ENCODE measurements at regions not wholly inside any gene's neighbourhood (a gene's known extent, or its start where the extent isn't known, plus 50 kb on each side); places are given as distances from the start of the nearest gene placed in this dataset.
"Not testable (repeated sequence)": the region's sequence is repeated elsewhere in the genome, so short reads cannot be mapped to it uniquely, and the experiment has no call there.

GRCh38 chr4:181890911-181891310 lies 352.3 kb upstream of the TENM3 start:
- FAIRE-seq (no peak), DNase-seq (ENCODE audit: insufficient read length) (no peak)
- TF ChIP-seq POLR2AphosphoS5 (IDR thresholded peaks at IDR 0.05; ENCODE audit: low read depth, low read length) (no peak), POLR2A (IDR thresholded peaks at IDR 0.05; ENCODE audit: low read depth, low read length) (no peak), TAF1 (IDR thresholded peaks at IDR 0.05; ENCODE audit: borderline replicate concordance, low read depth, low read length) (no peak)

DNA sequence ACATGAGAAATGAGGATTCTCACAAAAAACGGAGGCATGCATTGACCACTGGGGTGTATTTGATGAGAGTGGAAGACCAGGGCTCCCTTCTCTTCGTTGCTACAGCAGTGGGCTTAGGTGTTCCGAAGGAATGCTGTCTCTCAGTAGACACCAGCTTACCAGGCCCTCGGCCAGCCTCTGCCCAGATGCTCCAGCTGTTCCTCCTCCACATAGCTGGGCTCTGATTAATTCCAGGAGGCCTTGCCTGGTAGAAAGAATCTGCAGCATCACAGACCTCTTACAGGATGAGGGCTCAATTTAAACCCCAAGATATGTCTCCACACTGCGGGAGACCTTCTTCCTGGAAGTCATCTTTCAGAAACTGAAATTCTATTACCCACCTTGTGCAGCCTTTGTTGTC lies 346.6 kb upstream of the TENM3 start:
- FAIRE-seq (no peak), DNase-seq (ENCODE audit: insufficient read length) (no peak)
- TF ChIP-seq POLR2AphosphoS5 (IDR thresholded peaks at IDR 0.05; ENCODE audit: low read depth, low read length) (no peak), TAF1 (IDR thresholded peaks at IDR 0.05; ENCODE audit: borderline replicate concordance, low read depth, low read length) (no peak), POLR2A (IDR thresholded peaks at IDR 0.05; ENCODE audit: low read depth, low read length) (no peak)

DNA sequence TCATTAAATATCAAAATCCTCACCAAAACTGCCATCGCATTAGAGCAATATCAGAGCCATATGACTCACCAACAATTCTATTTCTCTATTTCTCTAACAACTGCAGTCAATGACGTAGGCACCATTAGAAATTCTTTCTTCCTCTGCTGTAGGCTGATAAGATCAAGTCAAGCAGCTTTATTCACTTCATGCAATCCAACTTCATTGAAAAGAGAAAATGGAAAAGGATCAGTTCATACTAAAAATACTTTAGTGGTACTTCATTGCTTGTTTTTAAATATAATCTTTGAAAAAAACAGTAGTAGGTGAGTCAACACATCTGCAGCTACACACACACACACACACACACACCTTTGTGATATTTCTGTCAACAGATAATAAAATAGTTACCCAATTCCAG lies 345.3 kb upstream of the TENM3 start:
- DNase-seq (ENCODE audit: insufficient read length): no peak
- TF ChIP-seq TAF1 (IDR thresholded peaks at IDR 0.05; ENCODE audit: borderline replicate concordance, low read depth, low read length) (no peak), POLR2A (IDR thresholded peaks at IDR 0.05; ENCODE audit: low read depth, low read length) (no peak), POLR2AphosphoS5 (IDR thresholded peaks at IDR 0.05; ENCODE audit: low read depth, low read length) (no peak)
- no peak for FAIRE-seq

DNA sequence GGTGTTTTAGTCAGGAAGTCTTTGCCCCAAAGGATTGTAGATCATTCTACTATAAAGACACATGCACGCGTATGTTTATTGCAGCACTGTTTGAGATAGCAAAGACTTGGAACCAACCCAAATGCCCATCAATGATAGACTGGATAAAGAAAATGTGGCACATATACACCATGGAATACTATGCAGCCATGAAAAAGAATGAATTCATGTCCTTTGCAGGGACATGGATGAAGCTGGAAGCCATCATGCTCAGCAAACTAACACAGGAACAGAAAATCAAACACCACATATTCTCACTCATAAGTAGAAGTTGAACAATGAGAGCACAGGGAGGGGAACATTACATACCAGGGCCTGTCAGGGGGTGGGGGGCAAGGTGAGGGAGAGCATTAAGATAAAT lies 340.8 kb upstream of the TENM3 start:
- not testable (repeated sequence) for DNase-seq (ENCODE audit: insufficient read length); FAIRE-seq

DNA sequence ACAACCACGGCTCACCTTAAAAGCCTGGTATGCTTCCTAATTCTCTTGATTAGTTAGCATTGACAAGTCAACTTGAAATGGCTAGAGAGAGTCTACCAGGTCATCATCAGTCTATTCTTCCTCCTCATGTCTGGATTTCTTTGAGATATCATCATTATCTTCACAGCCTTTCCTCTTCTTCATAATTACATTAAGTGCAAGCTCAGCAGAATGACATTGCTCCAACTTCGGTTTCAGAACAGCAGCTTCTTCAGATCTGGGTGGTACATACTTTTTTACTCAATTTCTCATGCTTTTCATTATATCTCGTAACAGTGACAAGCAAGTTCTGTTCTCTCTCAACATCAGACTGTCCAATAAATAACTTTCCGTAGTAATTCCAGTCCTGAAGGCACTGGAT lies 337.5 kb upstream of the TENM3 start:
- no peak for DNase-seq (ENCODE audit: insufficient read length)
- FAIRE-seq: no peak
- TF ChIP-seq POLR2AphosphoS5 (IDR thresholded peaks at IDR 0.05; ENCODE audit: low read depth, low read length) (no peak), TAF1 (IDR thresholded peaks at IDR 0.05; ENCODE audit: borderline replicate concordance, low read depth, low read length) (no peak), POLR2A (IDR thresholded peaks at IDR 0.05; ENCODE audit: low read depth, low read length) (no peak)

- TF ChIP-seq TAF1 (IDR thresholded peaks at IDR 0.05; ENCODE audit: borderline replicate concordance, low read depth, low read length) (no peak), POLR2AphosphoS5 (IDR thresholded peaks at IDR 0.05; ENCODE audit: low read depth, low read length) (no peak), POLR2A (IDR thresholded peaks at IDR 0.05; ENCODE audit: low read depth, low read length) (no peak)
- DNase-seq (ENCODE audit: insufficient read length): no peak
- FAIRE-seq: no peak
These were observed 335.0 kb upstream of the TENM3 start for GRCh38 chr4:181908168-181908567.

GRCh38 chr4:181909368-181909767 lies 333.8 kb upstream of the TENM3 start:
- FAIRE-seq: no peak
- TF ChIP-seq TAF1 (IDR thresholded peaks at IDR 0.05; ENCODE audit: borderline replicate concordance, low read depth, low read length) (no peak), POLR2AphosphoS5 (IDR thresholded peaks at IDR 0.05; ENCODE audit: low read depth, low read length) (no peak), POLR2A (IDR thresholded peaks at IDR 0.05; ENCODE audit: low read depth, low read length) (no peak)
- no peak for DNase-seq (ENCODE audit: insufficient read length)

DNA sequence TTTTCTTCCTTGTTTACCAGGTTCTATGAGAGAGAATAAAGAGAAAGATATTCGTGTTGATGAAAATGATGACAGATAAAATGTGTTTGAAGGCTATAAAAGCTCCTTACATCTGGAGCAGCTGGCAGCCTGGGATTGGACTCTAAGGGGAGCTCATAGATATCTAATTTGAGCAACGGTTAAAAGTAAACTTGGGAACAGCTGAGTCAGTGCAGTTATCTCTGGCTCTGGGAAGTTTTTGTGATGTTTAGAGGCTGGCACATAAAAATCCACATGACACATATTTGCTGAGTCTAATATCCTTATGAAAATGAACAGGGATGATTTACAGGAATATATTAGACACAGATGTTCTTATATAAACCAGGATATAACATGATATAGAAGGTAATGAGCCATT lies 331.8 kb upstream of the TENM3 start:
- no peak for FAIRE-seq
- no peak for DNase-seq (ENCODE audit: insufficient read length)
- TF ChIP-seq POLR2A (IDR thresholded peaks at IDR 0.05; ENCODE audit: low read depth, low read length) (no peak), POLR2AphosphoS5 (IDR thresholded peaks at IDR 0.05; ENCODE audit: low read depth, low read length) (no peak), TAF1 (IDR thresholded peaks at IDR 0.05; ENCODE audit: borderline replicate concordance, low read depth, low read length) (no peak)

DNA sequence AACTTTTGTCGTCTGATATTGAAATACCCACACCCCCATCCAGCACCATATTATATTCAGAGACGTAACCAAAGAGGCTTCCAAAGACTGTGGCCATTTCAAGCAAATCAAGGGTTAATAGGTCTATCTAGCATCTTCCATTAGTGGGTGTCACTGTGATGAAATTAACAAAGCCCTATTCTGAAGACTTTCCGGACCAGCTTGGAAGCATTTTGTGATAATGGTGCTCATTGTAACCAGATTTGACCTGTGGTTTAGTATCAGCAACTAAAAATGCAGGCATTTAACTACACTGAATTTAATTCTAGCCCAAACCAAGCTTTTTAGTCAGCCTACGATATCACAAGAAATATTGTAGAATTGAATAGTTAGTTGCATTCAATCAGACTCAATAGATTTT lies 309.7 kb upstream of the TENM3 start:
- no peak for TF ChIP-seq POLR2AphosphoS5 (IDR thresholded peaks at IDR 0.05; ENCODE audit: low read depth, low read length)
- no peak for TF ChIP-seq POLR2A (IDR thresholded peaks at IDR 0.05; ENCODE audit: low read depth, low read length)
- no peak for TF ChIP-seq TAF1 (IDR thresholded peaks at IDR 0.05; ENCODE audit: borderline replicate concordance, low read depth, low read length)
- DNase-seq (ENCODE audit: insufficient read length) (no peak), FAIRE-seq (no peak)

GRCh38 chr4:181938631-181939030 lies 304.6 kb upstream of the TENM3 start:
- FAIRE-seq: no peak
- no peak for TF ChIP-seq POLR2AphosphoS5 (IDR thresholded peaks at IDR 0.05; ENCODE audit: low read depth, low read length)
- no peak for TF ChIP-seq POLR2A (IDR thresholded peaks at IDR 0.05; ENCODE audit: low read depth, low read length)
- TF ChIP-seq TAF1 (IDR thresholded peaks at IDR 0.05; ENCODE audit: borderline replicate concordance, low read depth, low read length): no peak
- no peak for DNase-seq (ENCODE audit: insufficient read length)

GRCh38 chr4:181939199-181939945 lies 303.8 kb upstream of the TENM3 start:
- TF ChIP-seq TAF1 (IDR thresholded peaks at IDR 0.05; ENCODE audit: borderline replicate concordance, low read depth, low read length) (no peak), POLR2A (IDR thresholded peaks at IDR 0.05; ENCODE audit: low read depth, low read length) (no peak), POLR2AphosphoS5 (IDR thresholded peaks at IDR 0.05; ENCODE audit: low read depth, low read length) (no peak)
- DNase-seq (ENCODE audit: insufficient read length) (no peak), FAIRE-seq (no peak)

DNA sequence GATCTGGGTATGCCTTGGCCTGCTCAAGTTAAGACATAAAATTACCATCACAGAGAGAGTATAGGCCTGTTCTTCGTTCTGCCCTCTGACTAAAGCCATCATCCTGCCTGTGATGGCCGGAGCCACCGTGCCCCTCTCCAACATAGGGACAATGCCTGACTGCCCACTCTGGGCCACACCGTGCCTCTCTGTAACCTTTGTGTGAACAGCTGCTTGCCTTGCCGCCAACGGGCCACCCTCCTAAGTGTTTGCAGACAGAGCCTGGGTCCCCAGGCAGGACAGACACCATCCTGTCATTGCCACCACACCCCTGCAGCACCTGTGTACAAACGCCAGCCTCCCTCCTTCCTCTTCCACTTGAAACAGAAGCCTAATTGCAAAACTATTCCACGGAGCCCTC lies 298.7 kb upstream of the TENM3 start:
- DNase-seq (ENCODE audit: insufficient read length) (no peak), FAIRE-seq (no peak)
- no peak for TF ChIP-seq POLR2AphosphoS5 (IDR thresholded peaks at IDR 0.05; ENCODE audit: low read depth, low read length)
- TF ChIP-seq POLR2A (IDR thresholded peaks at IDR 0.05; ENCODE audit: low read depth, low read length): no peak
- TF ChIP-seq TAF1 (IDR thresholded peaks at IDR 0.05; ENCODE audit: borderline replicate concordance, low read depth, low read length): no peak
